Lower leg skin (tissue), 4 donors: ENCODE measurements at regions not wholly inside any gene's neighbourhood (a gene's known extent, or its start where the extent isn't known, plus 50 kb on each side); places are given as distances from the start of the nearest gene placed in this dataset.

Source experiments
- DNase-seq, 2 donors: peaks; one replicate each; pipeline ENCODE4 v3.0.0-alpha.2; 2019; ENCODE audit warnings: low spot score in 2 of 2
- H3K4me3 ChIP-seq: fragments of 200-600 bp; sonication (generic); 2 replicates; pipeline ENCODE4 v1.5.1; 2017; ENCODE audit warnings: mild to moderate bottlenecking, low read depth; ENCODE audit not compliant: poor library complexity, severe bottlenecking
- POLR2A ChIP-seq, 2 donors: fragments of 450-650 bp; IDR thresholded peaks; one replicate each; pipeline ENCODE4 v1.6.1; 2016 to 2017; ENCODE audit warnings: antibody characterized with exemption in 2 of 2, mild to moderate bottlenecking in 1 of 2, moderate library complexity in 1 of 2
- WGBS, 2 donors: methylation state at CpG; one replicate each; pipeline ENCODE4 v1.1.5; 2018; 5-methylcytosine and 5-hydroxymethylcytosine counted together
- intact Hi-C: fragments of 100-400 bp; cut with DNase I; formaldehyde crosslinking; loops from one replicate; pipeline ENCODE4 v1.15.0; 2023; ENCODE audit warnings: low total_unique reads
- TF ChIP-seq, protein P1 (sequence below), 3 donors: fragments of 450-650 bp; IDR thresholded peaks; one replicate each; pipeline ENCODE4 v1.5.1; 2016; ENCODE audit warnings: antibody characterized with exemption in 3 of 3, mild to moderate bottlenecking in 3 of 3, moderate library complexity in 2 of 3

DNA sequence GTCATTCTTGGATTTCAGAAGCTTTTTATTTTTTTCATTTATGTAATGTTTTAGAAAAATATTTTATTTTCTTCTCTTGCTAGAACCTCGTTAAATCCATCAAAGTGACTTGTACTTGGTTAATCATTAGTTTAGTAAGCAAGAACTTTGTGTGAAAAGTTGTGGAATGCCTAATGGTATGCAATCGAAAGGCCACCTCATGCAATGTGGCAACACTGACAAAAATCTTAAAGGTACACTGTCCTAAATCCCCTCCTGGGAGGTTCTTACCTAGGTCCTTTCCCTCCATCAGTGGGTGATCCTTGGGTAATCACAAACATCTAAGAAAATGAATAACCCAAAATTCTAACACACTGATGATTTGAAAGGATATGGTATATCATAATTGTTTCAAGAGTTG is 304.2 kb downstream of the DNAH5 start:
- no peak overlapping the region for H3K4me3 ChIP-seq
- 65 to 68% methylated on average over 2 of the region's 2 CpGs for WGBS, 2 donors
- intact Hi-C loops = no loop called here
- TF ChIP-seq, protein P1, sequence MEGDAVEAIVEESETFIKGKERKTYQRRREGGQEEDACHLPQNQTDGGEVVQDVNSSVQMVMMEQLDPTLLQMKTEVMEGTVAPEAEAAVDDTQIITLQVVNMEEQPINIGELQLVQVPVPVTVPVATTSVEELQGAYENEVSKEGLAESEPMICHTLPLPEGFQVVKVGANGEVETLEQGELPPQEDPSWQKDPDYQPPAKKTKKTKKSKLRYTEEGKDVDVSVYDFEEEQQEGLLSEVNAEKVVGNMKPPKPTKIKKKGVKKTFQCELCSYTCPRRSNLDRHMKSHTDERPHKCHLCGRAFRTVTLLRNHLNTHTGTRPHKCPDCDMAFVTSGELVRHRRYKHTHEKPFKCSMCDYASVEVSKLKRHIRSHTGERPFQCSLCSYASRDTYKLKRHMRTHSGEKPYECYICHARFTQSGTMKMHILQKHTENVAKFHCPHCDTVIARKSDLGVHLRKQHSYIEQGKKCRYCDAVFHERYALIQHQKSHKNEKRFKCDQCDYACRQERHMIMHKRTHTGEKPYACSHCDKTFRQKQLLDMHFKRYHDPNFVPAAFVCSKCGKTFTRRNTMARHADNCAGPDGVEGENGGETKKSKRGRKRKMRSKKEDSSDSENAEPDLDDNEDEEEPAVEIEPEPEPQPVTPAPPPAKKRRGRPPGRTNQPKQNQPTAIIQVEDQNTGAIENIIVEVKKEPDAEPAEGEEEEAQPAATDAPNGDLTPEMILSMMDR (IDR thresholded peaks at IDR 0.05) = no peak
- TF ChIP-seq POLR2A (IDR thresholded peaks at IDR 0.05) = no peak
- DNase-seq = no peak

DNA sequence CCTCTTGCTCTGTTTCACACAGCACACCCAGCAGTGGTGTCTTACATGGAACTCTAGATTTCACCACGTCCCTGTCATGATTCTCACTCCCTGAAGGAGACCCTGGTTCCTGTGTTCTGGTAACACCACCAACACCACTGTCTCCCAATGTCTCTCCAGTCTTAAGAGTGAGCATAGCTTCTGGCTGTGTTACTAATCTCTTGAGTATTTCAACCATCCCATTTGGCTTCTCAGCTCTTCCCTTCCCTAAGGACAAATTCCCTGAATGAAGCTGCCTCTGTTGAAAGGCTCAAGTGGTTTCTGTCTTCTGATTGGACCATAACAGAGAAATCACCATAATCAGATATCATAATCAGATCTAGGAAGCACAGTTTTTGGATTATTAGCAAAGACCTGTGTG is 311.8 kb downstream of the DNAH5 start:
- TF ChIP-seq POLR2A (IDR thresholded peaks at IDR 0.05) = no peak
- TF ChIP-seq, protein P1 (IDR thresholded peaks at IDR 0.05) = no peak
- 32 to 41% methylated on average over 1 of the region's 1 CpG for WGBS, 2 donors
- DNase-seq = no peak
- H3K4me3 ChIP-seq = no peak overlapping the region
- intact Hi-C loops = no loop called here

DNA sequence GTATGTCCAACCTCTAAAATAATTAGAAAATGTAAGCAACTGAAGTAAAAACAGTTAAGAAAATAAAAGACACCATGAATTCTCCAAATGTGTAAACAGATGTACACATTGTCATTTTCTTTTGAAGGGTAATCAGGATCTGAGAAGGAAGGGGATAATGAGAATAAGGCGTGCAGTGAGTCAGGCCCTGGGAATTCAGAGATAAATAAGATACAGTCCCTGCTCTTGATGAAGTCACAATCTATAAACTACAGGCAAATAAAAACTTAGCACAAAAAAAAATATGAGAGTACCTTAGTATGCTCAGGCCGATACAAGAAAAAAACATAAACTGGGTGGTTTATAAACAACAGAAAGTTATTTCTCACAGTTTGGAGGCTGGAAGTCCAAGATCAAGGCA is 315.3 kb downstream of the DNAH5 start:
- H3K4me3 ChIP-seq = no peak overlapping the region
- TF ChIP-seq, protein P1 (IDR thresholded peaks at IDR 0.05) = no peak
- TF ChIP-seq POLR2A (IDR thresholded peaks at IDR 0.05) = no peak
- 75 to 86% methylated on average over 2 of the region's 2 CpGs for WGBS, 2 donors
- DNase-seq = no peak
- intact Hi-C loops = no loop called here

DNA sequence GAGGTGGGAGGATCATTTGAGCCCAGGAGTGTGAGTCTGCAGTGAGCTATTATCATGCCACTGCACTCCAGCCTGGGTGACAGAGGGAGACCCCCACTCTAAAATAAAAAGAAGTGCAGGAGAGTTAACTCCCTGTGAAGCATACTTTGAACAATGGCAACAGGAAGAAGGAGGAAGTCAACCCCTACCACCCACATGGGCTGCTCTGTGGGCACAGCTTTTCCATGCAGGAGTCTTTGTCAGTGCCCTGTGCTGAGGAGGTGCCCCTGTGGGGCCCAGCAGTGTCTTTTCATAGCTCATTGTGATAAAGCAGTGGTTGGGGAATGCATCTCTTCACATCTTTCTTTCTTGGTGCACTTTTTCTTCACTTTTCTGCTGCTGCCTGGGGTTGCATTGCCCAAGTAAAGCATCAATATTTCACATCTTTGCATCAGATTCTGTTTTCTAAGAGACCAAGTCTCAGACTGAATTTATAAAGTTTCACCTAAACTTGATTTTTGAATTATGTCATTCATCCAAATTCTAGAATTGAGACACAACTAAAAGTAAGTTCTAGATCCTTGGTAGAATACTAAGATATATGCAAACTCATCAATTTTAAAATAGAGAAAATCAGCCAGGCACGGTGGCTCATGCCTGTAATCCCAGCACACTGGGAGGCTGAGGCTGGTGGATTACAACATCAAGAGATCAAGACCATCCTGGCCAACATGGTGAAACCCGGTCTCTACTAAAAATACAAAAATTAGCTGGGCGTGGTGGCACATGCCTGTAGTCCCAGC is 316.6 kb downstream of the DNAH5 start:
- intact Hi-C loops = no loop called here
- 55 to 66% methylated on average over 3 of the region's 3 CpGs for WGBS, 2 donors
- no peak for DNase-seq
- no peak overlapping the region for H3K4me3 ChIP-seq
- TF ChIP-seq, protein P1 (IDR thresholded peaks at IDR 0.05) = no peak
- no peak for TF ChIP-seq POLR2A (IDR thresholded peaks at IDR 0.05)

DNA sequence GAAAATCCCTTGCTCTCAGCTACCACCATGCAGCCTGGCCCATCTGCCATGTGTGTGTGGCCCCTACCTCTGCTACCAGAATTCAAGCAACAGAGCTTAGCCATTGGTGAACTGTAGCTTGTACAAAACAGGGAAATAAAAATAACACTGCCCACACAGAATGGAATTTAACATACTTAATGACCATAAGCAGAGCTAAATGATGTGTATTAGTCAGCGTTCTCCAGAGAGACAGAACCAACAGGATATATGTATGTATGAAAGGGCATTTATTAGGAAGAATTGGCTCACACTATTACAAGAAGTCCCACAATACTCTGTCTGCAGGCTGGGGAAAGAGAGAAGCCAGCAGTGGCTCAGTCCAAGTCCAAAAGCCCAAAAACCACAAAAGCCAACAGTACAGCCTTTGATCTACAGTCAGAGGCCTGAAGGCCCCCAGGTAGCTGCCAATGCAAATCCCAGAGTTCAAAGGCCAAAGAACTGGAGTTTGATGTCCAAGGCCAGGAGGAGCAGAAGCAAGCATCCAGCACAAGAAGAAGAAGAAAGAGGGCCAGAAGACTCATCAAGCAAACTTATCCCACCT is 318.8 kb downstream of the DNAH5 start:
- intact Hi-C loops = no loop called here
- H3K4me3 ChIP-seq = no peak overlapping the region
- TF ChIP-seq, protein P1 (IDR thresholded peaks at IDR 0.05) = no peak
- 88 to 96% methylated on average over 1 of the region's 1 CpG for WGBS, 2 donors
- no peak for DNase-seq
